Pancreas (tissue), 10 donors: ENCODE measurements at regions not wholly inside any gene's neighbourhood (a gene's known extent, or its start where the extent isn't known, plus 50 kb on each side); places are given as distances from the start of the nearest gene placed in this dataset.
"Not testable (repeated sequence)": the region's sequence is repeated elsewhere in the genome, so short reads cannot be mapped to it uniquely, and the experiment has no call there.

Source experiments
- ATAC-seq, 4 donors: fragments of 200-7000 bp; cut with Tn5 transposase; one replicate each; pipeline versions ENCODE4 v1.8.0 to v1.9.1; 2020; ENCODE audit warnings: mild to moderate bottlenecking in 4 of 4, moderate library complexity in 4 of 4
- DNase-seq, 6 donors: peaks; one replicate each; pipeline ENCODE4 v3.0.0-alpha.2; 2020
- FAIRE-seq: peaks from 2 replicates; lab custom pipeline; 2012; peaks lifted over from hg19 to GRCh38; lab: Jason Lieb, UNC
- H3K27ac ChIP-seq, 4 donors: fragments of 200-600 bp; sonication (generic); 1 replicate in 3 of 4; 2 replicates in 1 of 4; pipeline versions ENCODE4 v1.5.0 to v1.8.0; 2020
- H3K27me3 ChIP-seq, 4 donors: fragments of 200-600 bp; one replicate each; pipeline ENCODE4 v1.8.0; 2021
- H3K36me3 ChIP-seq, 3 donors: fragments of 200-600 bp; sonication (generic) in 1 of 3; one replicate each; pipeline versions ENCODE4 v1.5.0 to v1.8.0; 2020 to 2021
- H3K4me1 ChIP-seq, 3 donors: fragments of 200-600 bp; one replicate each; pipeline ENCODE4 v1.8.0; 2021
- H3K4me3 ChIP-seq, 4 donors: fragments of 200-600 bp; sonication (generic) in 2 of 4; one replicate each; pipeline versions ENCODE4 v1.5.0 to v1.8.0; 2020 to 2021
- H3K9me3 ChIP-seq, 4 donors: fragments of 200-600 bp; one replicate each; pipeline ENCODE4 v1.8.0; 2021
- CTCF ChIP-seq, 4 donors: fragments of 200-600 bp; sonication (generic) in 3 of 4; IDR thresholded peaks; one replicate each; pipeline versions ENCODE4 v1.5.0 to v1.8.0; 2021; ENCODE audit warnings: antibody characterized with exemption in 4 of 4
- WGBS, 2 donors: extraction: QIAGEN DNeasy Blood & Tissue Kit; methylation state at CpG; one replicate each; pipeline ENCODE4 v1.1.7; 2013; 5-methylcytosine and 5-hydroxymethylcytosine counted together
- intact Hi-C, 3 donors: fragments of 100-400 bp; cut with DNase I; formaldehyde crosslinking; loops; one replicate each; pipeline versions ENCODE4 v1.11.1 to v1.14.2; 2022
- donor health status: healthy with polysubstance abuse.
- donor health status: DM: no; HTN: no; CAD: no; lungs with moderate emphysema.
- donor health status: DM: no; HTN: no; CAD: no.
- donor health status: control.
- donor health status: control.
- donor health status: Bipolar disorder and iron deficiency.
- donor health status: DM: yes; HTN: yes; CAD: no.
- donor health status: DM: no; HTN: no; CAD: no.
- donor health status: DM: no; HTN: no; CAD: no.
- donor health status: DM: yes; HTN: yes; CAD: no.

GRCh38 chrY:7359520-7359919 is 448.0 kb upstream of the AMELY start:
- 78% methylated on average over 4 of the region's 4 CpGs; no CpG with 5 or more reads in 1 of the 2 donors for WGBS, 2 donors
- no peak for TF ChIP-seq CTCF (IDR thresholded peaks at IDR 0.05)
- ATAC-seq (no peak), FAIRE-seq (no peak), DNase-seq (no peak)
- no peaks in the 10 kb centered on the region for H3K27me3 ChIP-seq
- H3K27ac ChIP-seq = no peak overlapping the region
- H3K36me3 ChIP-seq = no peaks in the 10 kb centered on the region
- intact Hi-C loops = no loop called here
- H3K4me1 ChIP-seq = no peaks in the 10 kb centered on the region
- no peak overlapping the region for H3K4me3 ChIP-seq
- no peaks in the 10 kb centered on the region for H3K9me3 ChIP-seq

DNA sequence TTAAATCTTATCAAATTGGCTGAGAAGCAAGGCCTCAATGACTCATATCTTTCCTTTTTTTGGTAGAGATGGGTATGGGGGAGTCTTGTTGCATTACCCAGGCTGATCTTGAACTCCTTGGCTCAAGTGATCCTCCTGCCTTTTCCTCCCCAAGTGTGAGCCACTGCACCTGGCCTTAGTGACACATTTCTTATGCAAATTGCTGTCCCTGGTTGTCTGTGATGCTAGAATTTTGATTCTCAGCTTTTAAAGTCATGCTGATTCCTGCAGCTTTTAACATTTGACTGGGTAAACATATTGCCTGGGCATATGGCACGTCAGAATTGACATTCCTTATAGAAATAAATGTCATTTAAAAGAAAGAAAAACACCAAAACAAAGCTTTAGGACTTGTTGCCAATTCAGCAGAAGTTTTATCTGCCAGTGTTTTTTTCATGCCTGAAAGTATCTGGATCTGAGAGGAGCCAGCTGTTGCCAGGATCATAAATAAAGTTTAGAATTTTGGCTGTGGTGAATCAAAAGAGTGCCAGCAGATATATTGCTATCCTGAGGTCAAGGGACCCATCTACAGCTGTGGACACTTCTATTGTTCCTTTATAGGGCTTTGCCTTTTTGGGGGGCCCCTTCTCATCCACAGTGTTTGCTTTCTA is 446.7 kb upstream of the AMELY start:
- H3K27ac ChIP-seq = no peak overlapping the region
- no peaks in the 10 kb centered on the region for H3K27me3 ChIP-seq
- ATAC-seq = no peak
- intact Hi-C loops = no loop called here
- H3K9me3 ChIP-seq = no peaks in the 10 kb centered on the region
- no peak overlapping the region for H3K4me3 ChIP-seq
- WGBS, 2 donors = 3% methylated on average over 1 of the region's 1 CpG; no CpG with 5 or more reads in 1 of the 2 donors
- no peak for FAIRE-seq
- TF ChIP-seq CTCF (IDR thresholded peaks at IDR 0.05) = no peak
- H3K36me3 ChIP-seq = no peaks in the 10 kb centered on the region
- no peaks in the 10 kb centered on the region for H3K4me1 ChIP-seq
- no peak for DNase-seq

DNA sequence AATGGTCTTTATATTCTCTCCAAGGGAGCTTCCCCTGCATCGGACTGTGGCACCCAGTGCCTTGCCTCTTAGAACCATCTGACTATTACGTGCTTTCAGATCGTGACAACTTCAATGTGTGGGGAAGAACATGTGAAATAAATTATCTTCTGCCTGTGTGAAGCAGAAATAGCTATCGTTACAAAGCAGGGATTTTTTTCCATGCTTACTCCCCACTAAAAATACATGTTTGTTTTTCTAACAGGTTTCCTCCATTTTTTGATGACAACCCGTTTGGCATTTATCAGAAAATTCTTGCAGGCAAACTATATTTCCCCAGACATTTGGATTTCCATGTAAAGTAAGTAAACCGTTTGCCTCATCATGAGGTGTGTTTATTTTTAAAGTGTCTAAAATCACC is 444.3 kb upstream of the AMELY start:
- H3K27me3 ChIP-seq, H3K9me3 ChIP-seq, FAIRE-seq, H3K4me3 ChIP-seq, H3K36me3 ChIP-seq, H3K4me1 ChIP-seq, H3K27ac ChIP-seq, intact Hi-C loops, ATAC-seq, DNase-seq: not testable (repeated sequence)
- 91% methylated on average over 6 of the region's 6 CpGs; no CpG with 5 or more reads in 1 of the 2 donors for WGBS, 2 donors

DNA sequence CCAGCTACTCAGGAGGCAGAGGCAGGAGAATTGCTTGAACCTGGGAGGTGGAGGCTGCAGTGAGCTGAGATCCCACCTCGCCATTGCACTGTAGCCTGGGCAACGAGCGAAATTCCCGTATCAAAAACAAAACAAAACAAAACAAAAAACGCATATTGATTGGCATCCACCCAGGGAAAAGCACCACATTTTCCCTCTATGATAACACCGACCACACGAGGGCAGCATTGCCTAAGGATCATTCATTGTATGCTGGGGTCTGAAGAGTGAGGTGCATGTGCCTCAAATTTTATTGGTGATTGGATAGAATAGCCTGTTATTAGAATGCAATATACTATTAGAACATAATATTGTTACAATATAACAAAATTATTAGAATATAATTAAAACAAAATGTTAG is 433.1 kb upstream of the AMELY start:
- WGBS, 2 donors = 1% methylated on average over 7 of the region's 7 CpGs; no CpG with 5 or more reads in 1 of the 2 donors
- H3K4me1 ChIP-seq = no peaks in the 10 kb centered on the region
- H3K36me3 ChIP-seq = no peaks in the 10 kb centered on the region
- intact Hi-C loops = no loop called here
- no peak overlapping the region for H3K27ac ChIP-seq
- no peaks in the 10 kb centered on the region for H3K9me3 ChIP-seq
- DNase-seq (peak in 1 of 6 donors; percentile 6), FAIRE-seq (no peak), ATAC-seq (no peak)
- no peaks in the 10 kb centered on the region for H3K27me3 ChIP-seq
- H3K4me3 ChIP-seq = no peak overlapping the region
- TF ChIP-seq CTCF (IDR thresholded peaks at IDR 0.05) = no peak

- Histone ChIP-seq H3K36me3 (no peaks in the 10 kb centered on the region), H3K4me3 (no peak overlapping the region), H3K27me3 (no peaks in the 10 kb centered on the region), H3K9me3 (no peaks in the 10 kb centered on the region), H3K27ac (no peak overlapping the region), H3K4me1 (no peaks in the 10 kb centered on the region)
- intact Hi-C loops = no loop called here
- WGBS, 2 donors = 44% methylated on average over 4 of the region's 4 CpGs; no CpG with 5 or more reads in 1 of the 2 donors
- no peak for ATAC-seq
- DNase-seq = no peak
- no peak for TF ChIP-seq CTCF (IDR thresholded peaks at IDR 0.05)
- no peak for FAIRE-seq
These were observed 431.7 kb upstream of the AMELY start for GRCh38 chrY:7343261-7343660.

DNA sequence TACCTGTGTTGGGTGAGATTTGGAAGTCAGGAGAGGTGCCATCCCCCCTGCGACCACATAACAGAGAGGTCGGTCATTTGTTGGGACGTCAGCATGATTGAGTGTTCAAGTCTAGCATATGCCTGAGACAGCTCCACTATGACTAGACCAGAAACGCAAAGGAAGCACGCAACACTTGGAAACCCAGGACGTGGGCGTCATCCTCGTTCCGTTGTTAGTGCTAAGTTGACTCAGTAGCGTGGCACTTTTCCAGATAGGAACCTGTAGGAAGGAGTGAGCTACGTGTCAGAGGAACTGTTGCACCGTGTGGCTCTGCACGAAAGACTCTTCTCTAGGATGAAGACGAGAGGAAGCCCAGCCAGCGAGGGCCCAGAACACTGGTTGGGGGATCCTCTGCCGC is 431.2 kb upstream of the AMELY start:
- H3K4me1 ChIP-seq, H3K36me3 ChIP-seq, H3K4me3 ChIP-seq, H3K27me3 ChIP-seq, H3K9me3 ChIP-seq, ATAC-seq, DNase-seq, FAIRE-seq, H3K27ac ChIP-seq, intact Hi-C loops: not testable (repeated sequence)
- WGBS, 2 donors = 82% methylated on average over 14 of the region's 16 CpGs; no CpG with 5 or more reads in 1 of the 2 donors
